ENCODE measurements at regions not wholly inside any gene's neighbourhood (a gene's known extent, or its start where the extent isn't known, plus 50 kb on each side); places are given as distances from the start of the nearest gene placed in this dataset.

GRCh38 chr3:124557-125179, 71.9 kb upstream of the CHL1 start:
- TF ChIP-seq SMC3 (IDR thresholded peaks at IDR 0.05; ENCODE audit: low read depth, low read length), result no peak
- no peak for TF ChIP-seq BHLHE40 (IDR thresholded peaks at IDR 0.05; ENCODE audit: low read depth, low read length)
- no peak for TF ChIP-seq NFE2L2 (IDR thresholded peaks at IDR 0.05; ENCODE audit: low read depth, low read length)
- TF ChIP-seq RAD21 (IDR thresholded peaks at IDR 0.05; ENCODE audit: low read length), result no peak
- TF ChIP-seq RCOR1 (IDR thresholded peaks at IDR 0.05; ENCODE audit: insufficient replicate concordance, low read length), result no peak
- no peak for TF ChIP-seq CEBPB (IDR thresholded peaks at IDR 0.05; ENCODE audit: low read depth, low read length)
- TF ChIP-seq MAZ (IDR thresholded peaks at IDR 0.05; ENCODE audit: borderline replicate concordance, low read depth, low read length), result no peak
- TF ChIP-seq CTCF (conservative IDR thresholded peaks at IDR 0.05; ENCODE audit: low read depth, low read length), result no peak
- H2AFZ ChIP-seq (replicated peaks; ENCODE audit: low read length, poor library complexity), result no peak overlapping the region
- CTCF ChIA-PET, result no interaction called here
- no peak overlapping the region for H2AK9ac ChIP-seq (replicated peaks; ENCODE audit: low read depth, low read length, poor library complexity)
- no peak overlapping the region for H3K23ac ChIP-seq (ENCODE audit: low read depth, low read length)
- H3K36me3 ChIP-seq (ENCODE audit: control insufficient read depth, insufficient read depth, low read length), result no peaks in the 10 kb centered on the region
- BruUV-seq (replicated peaks), result no TSS peak
- ATAC-seq (ENCODE audit: low read depth) (no peak), DNase-seq (no peak)
- H2BK15ac ChIP-seq (ENCODE audit: low read depth, low read length), result no peak overlapping the region
- no peaks in the 10 kb centered on the region for H3K9me3 ChIP-seq (ENCODE audit: control insufficient read depth, insufficient read depth, low read length)
- H4K20me1 ChIP-seq (ENCODE audit: insufficient read depth, low read length), result no peaks in the 10 kb centered on the region
- H3K18ac ChIP-seq (ENCODE audit: low read depth, low read length), result no peak overlapping the region
- H4K8ac ChIP-seq (ENCODE audit: low read depth in 2 of 2, low read length in 2 of 2), result no peak overlapping the region
- H2BK20ac ChIP-seq (ENCODE audit: low read depth, low read length), result no peak overlapping the region
- no peak overlapping the region for H4K5ac ChIP-seq (ENCODE audit: low read depth, low read length)
- H2BK5ac ChIP-seq (ENCODE audit: low read depth, low read length, poor library complexity, severe bottlenecking), result no peak overlapping the region
- H4K91ac ChIP-seq (ENCODE audit: insufficient read depth, low read depth, low read length), result no peak overlapping the region
- in situ Hi-C loops (cut with MboI; ENCODE audit: low sequenced_read_pairs) (no loop called here), dilution Hi-C loops (cut with HindIII; ENCODE audit: low sequenced_read_pairs, unreplicated experiment) (no loop called here), intact Hi-C loops (cut with micrococcal nuclease) (no loop called here)
- no peaks in the 10 kb centered on the region for H3K4me1 ChIP-seq (ENCODE audit: control insufficient read depth, insufficient read depth, low read length)
- H2AK5ac ChIP-seq (ENCODE audit: low read depth, low read length), result no peak overlapping the region
- no peak overlapping the region for H3K27ac ChIP-seq (ENCODE audit: insufficient read depth, low read length)
- no CpG with 5 or more reads among the region's 1 CpG for WGBS, 2 experiments (ENCODE audit: extremely low coverage in 2 of 2, insufficient read length in 1 of 2)
- no peaks in the 10 kb centered on the region for H3K27me3 ChIP-seq (ENCODE audit: control insufficient read depth, insufficient read depth, low read length)
- H3K4ac ChIP-seq (ENCODE audit: low read depth, low read length), result no peak overlapping the region
- H3K9me1 ChIP-seq (ENCODE audit: insufficient read depth, low read length), result no peaks in the 10 kb centered on the region
- no peak overlapping the region for H3K56ac ChIP-seq (ENCODE audit: extremely low read depth, insufficient read depth, low read length)
- H3K9ac ChIP-seq (ENCODE audit: low read depth, low read length), result no peak overlapping the region
- no peak overlapping the region for H2BK120ac ChIP-seq (ENCODE audit: low read depth, low read length)
- no peak overlapping the region for H3K4me2 ChIP-seq (ENCODE audit: low read depth, low read length)
- H3K14ac ChIP-seq (replicated peaks; ENCODE audit: low read depth, low read length), result no peak overlapping the region
- H3K79me1 ChIP-seq (ENCODE audit: low read depth in 1 of 2, low read length in 2 of 2), result no peaks in the 10 kb centered on the region
- no peak overlapping the region for H3K4me3 ChIP-seq (ENCODE audit: insufficient read depth, low read depth, low read length)
- POLR2A ChIA-PET (ENCODE audit: unreplicated experiment), result no interaction called here
